ENCODE measurements at regions not wholly inside any gene's neighbourhood (a gene's known extent, or its start where the extent isn't known, plus 50 kb on each side); places are given as distances from the start of the nearest gene placed in this dataset.
A peak's percentile ranks its signal among the peaks of the same experiment; 100 is the strongest.

DNA sequence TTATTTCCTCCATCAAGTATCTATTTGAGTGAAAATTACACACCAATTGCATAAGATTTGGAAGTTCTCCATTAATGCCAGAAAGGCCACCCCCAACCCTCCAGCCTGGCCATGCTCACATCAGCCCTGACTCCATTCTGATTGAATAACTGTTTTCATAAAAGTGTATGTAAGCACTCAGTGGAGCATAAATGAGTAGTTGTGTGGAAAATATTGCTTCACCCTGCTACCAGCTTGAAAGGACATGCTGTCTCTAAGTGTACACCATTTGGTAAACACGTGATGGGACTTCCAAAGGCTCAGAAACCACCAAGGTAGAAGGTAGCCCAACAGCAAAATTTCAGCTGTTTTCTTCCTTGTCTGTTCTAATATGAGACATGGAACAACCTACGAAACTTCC lies 393.8 kb downstream of the ZNF385D start:
- no peak for DNase-seq

DNA sequence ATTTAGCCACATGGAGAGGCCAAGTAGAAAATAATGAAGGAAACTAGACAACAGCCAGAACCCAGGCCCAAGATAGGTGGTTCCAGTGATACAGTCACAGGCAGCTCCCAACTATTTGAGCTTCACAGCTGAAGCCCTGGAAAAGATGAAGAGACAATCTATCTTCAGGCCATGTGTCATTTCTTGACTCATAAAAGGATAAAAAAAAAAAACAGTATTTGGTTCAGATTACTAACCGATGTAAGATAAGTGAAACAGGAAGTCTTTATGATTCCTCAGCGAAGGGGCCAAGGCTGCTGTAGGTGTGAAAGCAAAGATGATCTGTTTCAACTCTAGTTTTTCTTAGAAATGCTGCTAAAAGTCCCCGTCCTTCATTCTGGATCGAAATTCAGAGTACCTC lies 394.6 kb downstream of the ZNF385D start:
- DNase-seq: no peak

DNA sequence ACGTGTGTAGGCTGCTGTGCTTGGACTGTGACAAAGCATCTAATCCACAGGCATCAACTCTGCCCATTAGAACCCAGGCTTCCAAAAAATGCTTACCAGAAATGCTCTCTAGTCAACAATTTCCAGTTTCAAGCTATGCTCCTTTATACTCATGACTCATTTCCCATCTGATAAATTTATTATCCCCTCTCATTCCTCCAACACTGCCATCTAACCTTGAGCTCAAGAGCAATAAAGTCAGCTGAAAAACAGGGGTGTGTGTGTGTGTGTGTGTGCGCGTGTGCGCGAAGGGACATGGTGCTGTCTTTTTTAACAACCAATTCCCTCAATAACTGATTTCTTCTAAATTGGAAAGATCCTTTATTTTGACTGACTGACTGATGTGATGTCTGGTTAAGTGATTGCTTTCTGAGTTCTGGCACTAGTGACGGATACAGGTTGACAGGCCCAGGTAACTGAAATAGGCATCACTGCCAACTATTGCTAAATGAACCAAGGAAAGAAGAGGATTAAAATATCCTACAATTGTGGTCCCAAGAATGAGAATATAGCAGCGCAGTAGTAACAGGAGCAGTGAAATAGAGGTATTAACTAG lies 405.5 kb downstream of the ZNF385D start:
- DNase-seq: no peak

DNA sequence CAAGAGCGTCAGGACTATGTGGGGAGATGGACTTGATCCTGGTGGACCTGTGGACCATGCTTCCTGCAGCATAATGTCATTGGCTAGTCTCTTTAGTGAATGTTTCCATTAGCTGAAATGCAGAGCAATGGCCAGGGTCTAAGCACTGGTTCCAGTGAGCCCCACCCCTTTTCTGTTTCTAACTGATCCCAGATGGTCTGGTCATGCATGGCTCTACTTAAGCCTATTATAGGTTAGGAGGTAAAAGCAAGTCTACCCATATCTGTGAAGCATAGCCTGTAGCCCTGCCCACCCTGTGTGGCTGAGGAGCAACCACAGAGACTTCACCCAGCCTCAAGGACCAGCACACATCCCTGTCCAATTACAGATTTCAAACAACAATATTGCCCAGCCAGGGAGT lies 419.2 kb downstream of the ZNF385D start:
- DNase-seq: no peak

DNA sequence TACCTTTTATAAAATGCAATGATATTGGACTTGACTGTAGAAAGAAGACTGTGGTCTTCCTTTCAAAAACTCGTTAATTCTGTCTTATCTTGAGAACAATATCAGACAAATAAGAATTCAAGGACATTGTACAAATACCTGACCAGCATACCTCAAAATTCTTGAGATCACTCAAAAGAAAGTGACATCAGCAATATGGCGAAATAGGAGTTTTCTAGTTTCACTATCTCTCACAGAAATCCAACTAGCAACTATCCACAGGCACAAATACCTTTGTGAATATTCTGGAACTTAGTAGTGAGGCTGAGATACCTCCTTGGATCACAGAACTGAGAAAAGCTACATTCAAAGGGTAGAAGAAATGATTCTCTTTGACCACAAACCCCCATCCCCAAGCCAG lies 419.7 kb downstream of the ZNF385D start:
- DNase-seq: no peak

DNA sequence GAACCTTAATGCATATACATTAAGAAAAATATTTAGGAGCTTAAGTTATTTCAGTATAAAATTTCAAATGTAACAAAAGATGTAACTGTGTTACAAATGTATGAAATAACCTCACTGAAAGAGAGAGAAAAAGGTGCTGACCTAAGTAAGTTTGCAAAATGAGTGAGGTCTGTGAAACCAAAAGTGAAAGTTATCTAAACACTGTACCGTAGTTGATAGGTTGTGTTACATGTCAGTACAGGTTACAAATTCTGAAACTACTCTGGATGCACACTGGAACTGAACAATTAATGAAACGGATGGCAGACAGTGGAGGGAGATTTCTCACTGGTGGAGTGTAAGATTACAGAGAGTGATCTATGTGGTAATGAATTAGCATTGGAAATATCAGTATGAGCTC lies 420.7 kb downstream of the ZNF385D start:
- DNase-seq: peak; percentile 5

DNA sequence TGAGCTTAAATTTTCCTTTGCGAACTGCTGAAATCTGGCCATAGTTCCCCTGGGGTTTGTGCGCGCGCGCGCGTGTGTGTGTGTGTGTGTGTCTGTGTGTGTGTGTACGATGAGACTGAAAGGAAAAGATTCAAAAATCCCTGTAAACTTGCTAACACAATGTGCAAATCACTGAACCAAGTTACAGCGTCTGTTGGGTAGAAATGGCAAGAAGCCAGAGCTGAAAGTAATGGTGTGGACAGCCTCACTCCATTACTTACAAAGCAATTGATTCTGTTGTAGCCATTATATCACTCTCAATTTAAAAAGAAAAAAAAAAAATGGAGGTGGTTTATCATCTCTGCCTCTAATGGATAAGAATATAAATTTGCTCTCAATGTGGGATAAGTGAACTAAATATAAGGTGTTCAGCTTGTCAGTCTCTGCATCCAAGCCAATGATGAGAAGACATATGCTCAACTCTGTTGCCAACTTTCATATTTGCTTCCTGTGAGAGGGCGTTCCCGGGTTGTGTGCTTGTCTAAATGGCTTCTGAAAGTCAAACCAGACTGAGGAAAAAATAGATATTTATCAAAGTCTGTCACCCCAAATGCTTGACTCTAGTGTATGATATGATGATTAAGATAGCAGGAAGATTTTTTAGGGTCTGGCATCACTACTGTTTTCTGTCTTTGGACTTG lies 422.2 kb downstream of the ZNF385D start:
- DNase-seq: no peak

DNA sequence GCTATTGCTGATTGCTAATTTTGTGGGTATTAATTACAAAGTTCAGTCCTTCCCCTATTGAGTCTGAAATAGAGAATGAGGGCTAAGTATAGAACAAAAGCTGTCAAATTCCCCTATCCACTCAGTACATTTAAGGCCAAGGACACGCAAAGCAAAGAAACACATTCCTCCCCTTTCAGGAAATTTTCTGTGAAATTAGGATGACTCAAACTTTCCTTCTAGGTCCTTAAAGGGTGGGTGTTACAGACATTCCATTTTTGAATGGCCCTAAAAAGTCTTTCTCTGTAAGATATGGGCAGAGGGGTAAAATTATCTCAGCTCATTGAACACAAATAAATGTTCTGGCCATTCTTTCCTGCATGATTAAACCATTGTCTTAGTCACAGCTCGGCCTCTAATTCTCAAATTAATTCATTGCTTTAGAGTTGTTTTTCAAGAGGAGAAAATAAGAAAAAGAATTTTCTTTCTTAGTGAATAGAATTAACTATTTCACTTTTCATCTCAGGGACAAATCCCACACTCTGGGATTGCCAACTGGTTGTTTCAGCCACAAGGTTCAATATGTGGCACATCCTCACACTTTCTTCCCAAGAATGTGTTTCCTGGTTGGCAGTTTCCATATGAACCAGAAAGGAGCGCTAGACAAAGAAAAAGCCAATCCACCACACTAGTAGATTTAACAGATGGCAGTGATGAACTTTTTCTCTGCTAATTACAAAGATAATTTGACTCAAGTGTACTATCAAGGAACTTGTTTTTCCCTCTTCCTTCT lies 424.1 kb downstream of the ZNF385D start:
- no peak for DNase-seq

DNA sequence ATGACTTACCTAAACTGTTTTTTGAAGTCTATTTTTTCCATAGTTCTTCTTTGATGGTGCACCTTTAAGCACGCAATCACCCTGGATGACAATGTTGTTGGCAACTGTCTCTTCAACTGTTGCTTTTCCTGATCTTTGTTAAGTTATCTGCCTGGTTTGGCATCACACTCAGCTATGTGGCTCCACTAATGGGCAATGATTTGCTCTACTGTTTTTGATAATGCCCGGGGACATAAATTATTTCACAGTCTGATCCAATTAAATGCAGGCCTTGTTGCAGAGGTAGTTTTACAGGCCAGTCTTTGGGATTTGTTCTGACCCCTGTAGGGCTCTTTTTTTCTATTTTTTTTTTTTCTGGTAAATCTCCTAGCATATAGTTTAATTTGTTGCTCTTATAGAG lies 436.3 kb downstream of the ZNF385D start:
- DNase-seq: no peak

DNA sequence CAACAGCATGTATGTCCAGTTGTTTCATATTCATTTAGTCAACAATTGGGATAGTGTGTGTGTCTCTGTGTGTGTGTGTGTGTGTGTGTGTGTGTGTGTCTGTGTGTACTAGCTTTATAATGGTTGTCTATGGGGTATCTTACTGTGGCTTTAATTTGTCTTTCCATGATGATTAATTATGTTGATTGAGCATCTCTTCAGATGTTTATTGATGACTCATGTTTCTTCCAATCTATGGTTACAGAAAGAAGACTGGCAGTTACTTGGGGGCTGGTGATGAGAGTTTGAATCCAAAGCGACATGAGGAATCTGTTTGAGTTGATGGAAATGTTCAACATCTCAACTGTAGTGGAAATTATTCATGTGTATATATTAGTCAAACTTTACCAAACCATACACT lies 440.1 kb downstream of the ZNF385D start:
- no peak for DNase-seq

DNA sequence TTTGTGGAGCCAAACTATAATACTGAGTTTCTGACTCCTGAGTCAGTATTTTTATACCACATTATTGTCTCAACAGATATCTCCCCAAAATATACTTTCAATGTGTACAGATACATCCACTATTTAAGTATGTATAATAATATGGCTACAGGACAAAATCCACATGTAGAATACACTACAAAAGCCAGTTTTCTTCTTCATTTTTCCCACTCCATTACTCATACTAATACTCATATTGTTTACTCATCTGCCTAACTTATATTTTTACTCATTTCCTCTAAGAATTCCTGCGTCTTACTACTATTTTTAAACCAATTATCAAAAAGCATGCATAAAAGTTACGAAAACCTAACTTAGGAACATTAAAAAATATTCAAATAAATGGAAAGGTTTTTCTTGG lies 440.8 kb downstream of the ZNF385D start:
- no peak for DNase-seq

DNA sequence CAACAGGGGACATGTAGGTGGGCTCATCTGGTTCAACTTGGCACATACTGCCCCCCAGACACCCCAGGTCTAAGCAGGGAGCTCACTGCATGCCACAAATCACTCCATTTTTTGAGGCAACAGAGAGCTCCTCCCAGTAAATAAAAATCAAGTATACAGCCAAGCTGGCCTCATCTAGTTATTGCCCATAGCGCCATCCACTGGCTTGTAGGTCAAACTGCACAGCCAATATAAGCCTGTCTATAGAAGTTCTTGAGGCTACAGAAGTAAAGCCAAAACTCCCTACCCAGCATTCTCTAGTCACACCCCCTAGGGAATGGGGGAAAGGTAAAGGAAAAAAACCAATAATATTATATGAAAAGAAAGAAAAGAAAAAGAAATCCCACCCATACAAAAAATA lies 453.7 kb downstream of the ZNF385D start:
- no peak for DNase-seq

DNA sequence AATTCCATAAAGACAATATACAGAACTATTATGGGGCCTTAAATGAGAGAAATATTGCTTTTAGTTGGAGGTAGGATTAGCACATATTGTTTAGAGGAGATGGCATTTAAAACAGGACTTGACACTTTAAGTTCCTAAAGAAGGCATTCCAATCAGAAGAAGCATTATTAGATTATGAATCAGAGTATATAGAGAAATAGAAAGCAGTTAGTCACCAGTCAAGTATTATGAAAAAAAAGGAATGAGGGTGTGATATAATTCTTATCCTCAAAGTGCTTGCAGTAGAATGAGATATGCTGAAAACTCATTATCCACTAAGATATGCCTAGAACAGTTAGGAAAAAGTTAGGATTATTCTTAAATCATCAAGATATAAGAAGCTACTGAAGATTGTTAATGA lies 456.2 kb downstream of the ZNF385D start:
- DNase-seq: no peak

DNA sequence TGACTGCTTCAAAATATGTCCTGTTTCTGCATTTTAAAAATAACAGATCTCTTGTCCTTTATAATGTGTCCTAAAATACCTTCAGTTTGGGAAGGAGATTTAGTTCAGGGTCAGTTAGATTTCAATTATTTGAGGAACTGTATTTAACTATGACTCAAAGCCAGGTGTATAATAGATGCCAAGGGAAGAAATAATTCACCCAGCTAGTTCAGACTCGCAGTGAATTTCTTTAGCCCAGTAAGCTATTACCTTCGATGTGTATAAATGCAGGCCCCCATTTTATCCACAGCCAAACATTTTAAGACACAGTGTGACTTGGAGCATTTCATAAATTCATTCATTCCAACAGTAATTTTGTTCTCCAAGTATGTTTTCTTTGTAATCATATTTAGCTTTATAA lies 458.0 kb downstream of the ZNF385D start:
- no peak for DNase-seq

DNA sequence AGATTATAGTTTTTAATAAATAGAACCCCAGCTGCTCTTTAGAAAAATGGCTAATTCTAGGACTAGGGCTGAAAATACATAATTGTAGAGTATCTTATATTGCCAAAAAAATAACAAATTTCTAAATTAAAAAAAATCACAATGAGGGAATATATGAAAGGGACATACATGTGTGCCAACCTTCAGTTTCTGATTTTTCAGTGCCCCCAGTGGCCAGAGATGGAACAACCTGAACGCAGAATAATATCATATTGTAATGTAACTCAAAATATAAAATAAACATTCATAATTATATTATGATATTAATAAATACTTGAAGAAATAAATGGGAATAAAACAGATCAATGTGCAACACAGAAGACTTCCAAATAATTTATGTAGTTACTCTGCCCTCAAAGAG lies 460.5 kb downstream of the ZNF385D start:
- DNase-seq: no peak

DNA sequence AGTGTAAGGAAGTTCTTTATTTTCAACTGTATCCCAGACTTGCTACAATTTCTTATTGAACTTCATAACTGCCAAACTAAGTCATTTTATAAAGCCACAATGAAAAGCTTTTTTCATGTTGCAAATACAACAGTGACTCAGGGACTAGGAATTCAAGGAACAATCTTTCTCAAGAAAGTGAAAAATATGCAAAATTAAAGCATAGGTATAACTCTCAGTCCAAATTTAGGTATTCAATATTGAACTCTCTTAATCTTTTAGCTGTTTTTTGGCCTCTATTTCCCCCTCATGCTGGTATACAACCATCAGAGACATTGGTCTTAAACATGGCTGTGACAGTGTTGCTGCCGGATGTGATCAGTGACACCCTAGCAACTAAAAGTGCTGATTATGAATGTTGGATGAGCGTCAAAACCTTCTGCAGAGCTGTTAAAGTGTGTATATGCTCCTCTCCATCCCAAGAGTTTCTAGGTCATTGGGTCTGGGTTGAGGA lies 476.9 kb downstream of the ZNF385D start:
- no peak for DNase-seq

DNA sequence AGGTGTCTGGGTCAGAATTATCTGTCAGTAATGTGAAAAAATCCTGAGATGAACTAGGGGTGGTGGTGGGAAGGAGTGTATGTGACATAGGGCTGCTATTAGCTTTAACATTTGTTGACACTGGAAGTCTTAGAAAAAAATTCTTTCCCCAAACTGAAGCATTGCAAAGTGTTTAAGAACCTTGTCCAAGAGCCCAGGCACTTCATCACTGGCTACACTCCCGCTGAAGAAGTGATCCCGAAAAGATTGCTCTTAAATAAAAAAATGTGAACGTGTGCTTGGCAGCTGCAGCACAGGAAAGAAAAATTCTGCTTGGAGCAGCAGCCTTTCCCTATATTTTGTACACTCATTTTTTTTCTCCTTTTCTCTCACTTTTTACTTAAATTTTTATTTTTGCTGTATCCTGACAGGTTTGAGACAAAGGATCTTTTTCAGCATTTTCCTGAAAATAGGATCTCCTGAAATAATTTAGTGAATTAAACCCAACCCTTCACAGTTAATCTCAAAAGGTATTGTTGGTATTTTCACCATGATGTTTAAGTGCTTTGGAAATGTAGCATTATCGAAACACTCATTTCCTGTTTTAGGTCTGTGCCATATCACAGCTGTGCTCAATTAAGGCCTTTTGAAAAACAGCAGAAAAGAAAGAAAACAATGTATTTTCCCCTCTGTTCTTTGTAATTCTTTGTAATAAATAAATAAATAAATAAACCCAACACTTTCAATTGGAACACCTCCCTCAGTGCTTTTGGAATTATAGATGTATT lies 477.6 kb downstream of the ZNF385D start:
- no peak for DNase-seq

DNA sequence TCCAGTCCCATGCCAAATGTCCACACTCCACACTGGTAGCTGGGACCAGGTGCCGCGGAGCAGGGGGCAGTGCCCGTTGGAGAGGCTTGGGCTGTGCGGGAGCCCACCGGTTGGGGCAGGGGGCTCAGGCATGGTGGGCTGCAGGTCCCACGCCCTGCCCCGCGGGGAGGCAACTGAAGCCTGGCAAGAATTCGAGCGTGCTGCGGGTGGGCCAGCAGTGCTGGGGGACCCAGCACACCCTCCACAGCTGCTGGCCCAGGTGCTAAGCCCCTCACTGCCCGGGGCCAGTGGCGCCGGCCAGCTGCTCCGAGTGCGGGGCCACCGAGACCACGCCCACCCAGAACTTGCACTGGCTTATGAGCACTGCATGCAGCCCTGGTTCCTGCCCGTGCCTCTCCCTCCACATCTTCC lies 479.4 kb downstream of the ZNF385D start:
- no peak for DNase-seq

DNA sequence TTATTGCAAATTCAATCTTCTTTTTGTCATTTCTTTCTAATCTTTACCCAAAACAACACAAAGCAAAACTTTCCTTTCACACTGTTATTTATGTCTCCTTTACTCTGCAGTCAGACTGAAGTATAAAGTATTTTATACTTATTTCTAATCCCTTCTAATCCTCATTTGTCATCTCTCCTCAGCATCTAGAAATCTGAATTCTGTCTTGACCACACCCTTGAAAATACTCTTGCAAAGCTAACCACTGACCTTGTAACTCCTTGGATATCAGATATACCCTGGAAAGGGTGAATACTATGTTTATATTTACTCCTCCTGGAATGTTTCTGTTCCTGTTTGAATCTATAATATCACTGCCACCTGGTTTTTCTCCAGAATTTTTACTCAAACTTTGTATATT lies 481.1 kb downstream of the ZNF385D start:
- no peak for DNase-seq

DNA sequence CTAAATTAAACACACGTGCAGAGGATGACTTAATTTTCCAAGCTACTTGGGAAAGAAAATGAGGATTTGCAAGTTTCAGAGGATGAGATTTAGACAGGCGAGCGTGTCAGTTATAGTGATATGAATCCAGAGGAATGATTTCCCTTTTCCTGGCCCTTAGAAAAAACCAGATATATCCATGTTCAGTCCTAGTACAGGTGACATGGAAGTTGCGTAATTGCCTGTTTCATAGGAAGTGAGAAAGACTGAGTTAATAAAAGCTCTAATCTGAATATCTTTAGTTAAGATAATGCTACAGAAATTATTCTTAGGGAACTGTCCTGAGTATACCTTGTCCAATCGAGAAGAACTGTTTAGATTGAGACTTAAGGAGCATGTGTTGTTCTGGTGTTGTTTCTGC lies 490.5 kb downstream of the ZNF385D start:
- DNase-seq: no peak

DNA sequence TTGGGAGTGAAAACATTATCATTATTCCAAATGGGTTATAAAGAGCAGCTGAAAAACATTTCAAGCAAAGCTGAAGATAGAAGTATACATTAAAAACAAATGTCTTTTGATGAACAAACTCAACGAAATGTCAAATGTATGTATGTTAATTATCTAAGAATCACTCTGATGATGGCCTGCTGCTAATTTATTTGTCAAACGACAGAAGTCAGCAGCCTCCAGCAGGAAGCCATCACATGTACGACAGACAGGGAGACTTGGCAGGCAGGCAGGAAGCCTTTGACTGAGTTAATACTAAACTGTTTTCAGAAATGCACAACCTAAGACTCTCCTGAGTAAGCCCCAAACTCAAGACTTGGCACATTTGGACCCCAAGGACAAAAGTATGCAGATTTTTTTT lies 491.1 kb downstream of the ZNF385D start:
- DNase-seq: no peak

DNA sequence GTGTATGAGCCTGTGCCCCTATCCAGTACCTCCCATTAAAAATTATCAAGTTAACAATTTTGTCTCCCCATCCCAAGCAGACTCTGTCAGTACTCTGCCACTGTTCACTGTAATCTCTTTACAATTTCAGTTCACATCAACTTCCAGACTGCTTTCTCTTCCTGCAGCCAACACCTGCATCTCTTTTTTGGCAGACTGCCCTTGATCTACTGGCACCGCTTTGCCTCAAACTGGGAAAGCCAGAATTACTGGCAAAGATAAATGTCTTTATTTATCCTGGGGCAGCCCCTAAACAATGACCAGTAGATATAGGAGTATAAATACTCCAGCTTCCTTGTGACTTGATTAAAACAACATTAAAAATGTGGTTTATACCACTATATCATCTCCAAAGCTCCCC lies 494.1 kb downstream of the ZNF385D start:
- no peak for DNase-seq

DNA sequence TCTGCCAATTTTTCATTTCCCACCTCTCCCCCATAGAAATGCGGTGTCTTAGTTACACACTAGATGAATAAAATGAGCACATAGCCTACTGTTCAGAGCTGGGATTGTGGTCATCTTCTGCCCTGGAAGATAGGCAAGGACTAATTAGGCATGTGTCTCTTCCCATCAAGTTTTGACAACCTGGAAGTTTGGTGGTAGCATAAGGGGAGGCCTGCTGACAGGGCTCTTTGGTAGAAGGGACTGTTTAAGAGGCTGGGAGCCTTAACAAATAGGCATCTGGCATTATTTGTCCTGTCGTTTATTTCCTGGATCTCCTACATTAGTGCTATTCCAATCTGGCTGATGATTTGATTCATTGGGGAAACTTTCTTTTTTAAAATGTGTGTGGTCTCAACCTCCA lies 512.3 kb downstream of the ZNF385D start:
- no peak for DNase-seq

DNA sequence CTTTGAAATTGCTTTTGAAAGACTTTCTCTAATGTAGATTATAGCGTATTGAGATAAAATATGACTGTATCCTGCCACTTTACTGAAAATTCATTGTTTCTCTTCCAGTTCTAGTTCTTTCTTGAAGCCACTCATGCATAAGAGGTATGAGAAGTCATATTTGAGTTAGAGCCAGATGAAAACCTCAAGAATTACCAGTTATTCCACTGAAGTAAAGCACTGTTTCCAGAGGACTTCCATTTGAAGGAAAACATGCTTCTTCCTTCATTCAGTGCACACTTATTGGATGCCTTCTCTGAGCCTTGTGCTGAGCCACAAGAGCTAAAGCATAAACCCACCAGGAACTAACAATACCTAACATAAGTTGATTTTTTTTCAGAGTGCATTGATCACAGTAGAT lies 513.4 kb downstream of the ZNF385D start:
- no peak for DNase-seq

Data from CD4-positive, alpha-beta T cell treated with Interleukin-21 for 1 hour (primary cell).